GM10266 (cell line): ENCODE measurements at regions not wholly inside any gene's neighbourhood (a gene's known extent, or its start where the extent isn't known, plus 50 kb on each side); places are given as distances from the start of the nearest gene placed in this dataset.

Experiments used
- DNase-seq: peaks from one replicate; pipeline ENCODE4 v3.0.0; 2012; ENCODE audit errors: extremely low spot score
- TF ChIP-seq, protein P1 (sequence below): IDR thresholded peaks from 2 replicates; pipeline ENCODE4 v1.5.1; 2012; ENCODE audit warnings: mild to moderate bottlenecking, low read depth; ENCODE audit not compliant: control insufficient read depth, insufficient read depth; ENCODE audit errors: missing control alignments

DNA sequence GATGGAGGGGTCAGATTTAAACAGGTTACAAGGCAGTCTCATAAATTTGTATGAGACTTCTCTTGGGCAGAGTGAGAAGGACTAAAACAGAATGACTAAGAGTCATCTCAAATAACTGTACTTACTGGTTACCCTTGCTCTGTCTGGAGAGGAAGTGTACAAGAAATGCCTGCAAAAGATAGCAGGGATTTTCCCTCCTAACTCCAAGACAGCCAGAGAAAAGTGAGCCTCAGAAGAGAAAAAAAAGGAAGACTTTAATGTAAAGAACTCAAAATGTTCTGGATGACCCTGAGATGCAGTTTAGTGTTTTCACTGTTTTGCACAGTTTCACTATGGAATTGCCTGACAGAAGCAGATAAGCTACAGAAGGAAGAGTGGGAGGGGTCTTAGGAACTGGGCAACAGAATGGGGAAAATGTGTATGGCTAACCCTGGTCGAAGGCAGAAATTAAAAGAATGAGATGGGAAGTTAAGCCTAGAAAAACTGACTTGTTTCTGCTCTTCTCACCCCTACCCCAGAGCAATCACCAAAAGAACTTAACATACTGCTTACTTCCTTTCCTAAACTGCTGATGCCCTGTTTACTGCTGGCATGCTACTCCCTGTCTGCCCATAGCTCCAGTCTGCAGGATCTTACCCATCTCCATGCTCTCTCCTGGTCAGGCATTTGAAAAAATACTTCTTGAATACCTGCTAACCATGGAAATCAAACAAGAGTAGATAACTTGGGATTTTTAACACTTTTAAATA lies 98.1 kb upstream of the MARCKS start:
- DNase-seq, result no peak
- TF ChIP-seq, protein P1, sequence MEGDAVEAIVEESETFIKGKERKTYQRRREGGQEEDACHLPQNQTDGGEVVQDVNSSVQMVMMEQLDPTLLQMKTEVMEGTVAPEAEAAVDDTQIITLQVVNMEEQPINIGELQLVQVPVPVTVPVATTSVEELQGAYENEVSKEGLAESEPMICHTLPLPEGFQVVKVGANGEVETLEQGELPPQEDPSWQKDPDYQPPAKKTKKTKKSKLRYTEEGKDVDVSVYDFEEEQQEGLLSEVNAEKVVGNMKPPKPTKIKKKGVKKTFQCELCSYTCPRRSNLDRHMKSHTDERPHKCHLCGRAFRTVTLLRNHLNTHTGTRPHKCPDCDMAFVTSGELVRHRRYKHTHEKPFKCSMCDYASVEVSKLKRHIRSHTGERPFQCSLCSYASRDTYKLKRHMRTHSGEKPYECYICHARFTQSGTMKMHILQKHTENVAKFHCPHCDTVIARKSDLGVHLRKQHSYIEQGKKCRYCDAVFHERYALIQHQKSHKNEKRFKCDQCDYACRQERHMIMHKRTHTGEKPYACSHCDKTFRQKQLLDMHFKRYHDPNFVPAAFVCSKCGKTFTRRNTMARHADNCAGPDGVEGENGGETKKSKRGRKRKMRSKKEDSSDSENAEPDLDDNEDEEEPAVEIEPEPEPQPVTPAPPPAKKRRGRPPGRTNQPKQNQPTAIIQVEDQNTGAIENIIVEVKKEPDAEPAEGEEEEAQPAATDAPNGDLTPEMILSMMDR, result no peak

- DNase-seq, result no peak
- TF ChIP-seq, protein P1, result no peak
Measured at GRCh38 chr6:113762641-113763040, 94.5 kb upstream of the MARCKS start.

- DNase-seq, result no peak
- TF ChIP-seq, protein P1, result no peak
Measured at GRCh38 chr6:113763311-113763766, 93.8 kb upstream of the MARCKS start.

DNA sequence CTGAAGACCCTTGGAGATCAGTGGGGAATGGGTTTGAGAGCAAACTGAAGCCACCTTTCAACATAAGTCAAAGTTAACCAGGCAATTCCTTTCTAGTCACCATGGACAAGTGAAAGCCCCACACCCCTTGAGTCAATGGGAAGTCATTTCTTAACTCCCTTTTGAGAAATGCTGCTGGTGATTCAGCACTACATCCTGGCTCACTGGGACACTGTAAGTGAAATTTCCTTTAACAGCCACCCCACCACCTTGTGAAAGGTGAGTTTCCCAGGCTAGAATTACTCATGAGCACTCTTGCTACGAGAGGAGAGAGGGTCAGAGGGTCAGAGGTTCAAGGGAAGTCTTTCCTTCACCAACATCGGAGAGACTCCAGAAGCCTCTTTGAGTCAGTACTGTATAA lies 93.3 kb upstream of the MARCKS start:
- peak; percentile 33 for DNase-seq
- TF ChIP-seq, protein P1, result no peak

DNA sequence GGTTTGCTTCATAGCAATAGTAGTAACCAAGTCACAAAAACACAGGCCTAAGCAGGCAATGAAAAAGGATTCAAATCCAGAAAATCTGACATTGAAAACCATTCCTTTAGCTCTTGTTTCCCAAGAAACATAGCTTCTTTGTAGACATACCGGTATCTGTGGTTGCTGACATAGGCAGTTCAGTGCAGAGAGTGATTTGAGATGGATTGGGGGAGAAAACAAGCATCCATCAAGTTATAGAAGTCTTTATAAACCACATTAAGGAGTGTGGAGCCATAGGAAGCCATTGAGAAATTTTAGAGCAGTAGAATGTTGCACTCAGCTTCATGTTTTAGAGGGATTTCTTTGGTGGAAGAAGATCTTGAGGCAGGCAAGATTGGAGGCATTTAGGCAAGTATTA lies 91.2 kb upstream of the MARCKS start:
- TF ChIP-seq, protein P1, result no peak
- DNase-seq, result no peak

- TF ChIP-seq, protein P1, result no peak
- DNase-seq, result no peak
Measured at GRCh38 chr6:113767985-113768384, 89.2 kb upstream of the MARCKS start.

DNA sequence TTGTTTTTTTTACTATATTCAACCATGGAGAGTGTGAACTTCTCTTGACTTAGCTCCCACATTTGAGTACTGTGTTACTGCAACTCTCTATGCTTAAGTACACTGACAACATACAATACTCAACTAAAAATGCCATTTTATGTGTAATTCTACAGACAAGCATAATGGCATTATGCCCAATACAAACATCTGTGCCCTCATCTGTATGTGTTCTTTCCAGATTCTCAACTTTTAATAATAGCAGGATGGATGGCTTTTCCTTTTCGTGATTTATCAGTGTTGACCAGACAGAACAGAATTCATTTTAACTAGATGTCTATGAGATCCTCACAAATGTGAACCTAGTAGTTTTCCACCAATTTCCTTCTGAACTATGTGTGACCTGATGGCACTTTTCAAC lies 84.2 kb upstream of the MARCKS start:
- TF ChIP-seq, protein P1, result no peak
- no peak for DNase-seq
